SK-N-MC (cell line): ENCODE measurements at regions not wholly inside any gene's neighbourhood (a gene's known extent, or its start where the extent isn't known, plus 50 kb on each side); places are given as distances from the start of the nearest gene placed in this dataset.

Experiments
- DNase-seq: peaks from one replicate; pipeline ENCODE4 v3.0.0-alpha.2; 2011; ENCODE audit warnings: low read depth, low spot score
- H3K27ac ChIP-seq: fragments of 200-600 bp; sonication (generic); 2 replicates; pipeline ENCODE4 v1.5.1; 2016; ENCODE audit warnings: mixed run types
- H3K36me3 ChIP-seq: fragments of 200-600 bp; sonication (generic); 2 replicates; pipeline ENCODE4 v1.6.1; 2017; ENCODE audit warnings: antibody characterized with exemption, low read length, mixed read lengths; ENCODE audit not compliant: insufficient read depth
- H3K4me3 ChIP-seq: fragments of 200-600 bp; sonication (generic); 2 replicates; pipeline ENCODE4 v1.5.1; 2016
- H3K9ac ChIP-seq: fragments of 200-600 bp; sonication (generic); 2 replicates; pipeline ENCODE4 v1.8.0; 2017; ENCODE audit warnings: mixed run types, mixed read lengths; ENCODE audit not compliant: insufficient read length
- H3K9me3 ChIP-seq: fragments of 200-600 bp; sonication (generic); 2 replicates; pipeline ENCODE4 v1.6.1; 2017; ENCODE audit warnings: low read depth, mild to moderate bottlenecking, antibody characterized with exemption, low read length, moderate library complexity, mixed read lengths
- EZH2 ChIP-seq: fragments of 200-600 bp; sonication (generic); IDR thresholded peaks from one replicate; pipeline ENCODE4 v1.6.1; 2017; ENCODE audit warnings: antibody characterized with exemption
- FOXP2 ChIP-seq: optimal IDR thresholded peaks from 2 replicates; pipeline ENCODE3; 2011; ENCODE audit warnings: mild to moderate bottlenecking, moderate library complexity; ENCODE audit not compliant: insufficient read depth; ENCODE audit errors: extremely low read length, control extremely low read depth
- POLR2AphosphoS5 ChIP-seq: IDR thresholded peaks from 2 replicates; pipeline ENCODE4 v1.6.1; 2012; ENCODE audit warnings: mild to moderate bottlenecking, low read depth, low read length, borderline replicate concordance

GRCh38 chr4:57544811-57545654 is 434.8 kb upstream of the IGFBP7 start:
- Histone ChIP-seq H3K9me3 (no peaks in the 10 kb centered on the region), H3K36me3 (no peaks in the 10 kb centered on the region), H3K27ac (no peak overlapping the region), H3K4me3 (no peak overlapping the region), H3K9ac (no peak overlapping the region)
- TF ChIP-seq FOXP2 (no peak), EZH2 (no peak), POLR2AphosphoS5 (no peak)
- DNase-seq: no peak

DNA sequence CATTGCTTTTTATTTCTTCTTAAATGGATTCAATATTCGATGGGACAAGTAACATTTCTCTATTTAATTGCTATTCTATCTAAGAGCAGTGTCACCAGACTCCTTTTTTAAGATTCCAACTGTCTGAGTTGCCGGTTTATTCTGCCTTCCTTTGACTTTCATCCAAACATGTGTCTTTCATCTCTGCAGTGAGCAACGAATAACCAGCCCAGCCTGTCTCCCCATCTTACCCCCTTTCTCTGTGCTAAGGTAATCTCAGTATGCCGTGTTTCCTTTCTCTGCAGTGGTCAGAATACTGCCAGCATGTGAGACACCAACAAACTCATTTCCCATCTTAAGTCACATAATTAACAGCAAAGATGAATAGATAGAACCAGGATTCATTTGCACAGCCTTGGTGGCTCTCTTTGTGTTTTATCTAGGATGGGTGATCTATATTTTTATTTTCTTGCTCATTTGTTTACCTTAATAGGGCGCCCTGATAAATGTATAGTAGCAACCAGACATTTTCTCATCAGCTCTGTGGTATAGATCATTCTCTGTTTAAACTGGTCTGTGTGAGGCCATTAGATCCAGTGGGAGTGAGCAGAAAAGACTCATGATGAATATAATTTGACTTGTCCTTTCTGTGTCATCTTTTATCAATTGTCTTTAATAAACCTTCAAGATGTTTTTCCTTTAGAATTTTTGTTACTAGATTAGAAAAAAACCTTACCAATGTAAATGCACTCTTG is 394.8 kb upstream of the IGFBP7 start:
- no peaks in the 10 kb centered on the region for H3K9me3 ChIP-seq
- no peak overlapping the region for H3K4me3 ChIP-seq
- no peaks in the 10 kb centered on the region for H3K36me3 ChIP-seq
- no peak overlapping the region for H3K27ac ChIP-seq
- no peak overlapping the region for H3K9ac ChIP-seq
- TF ChIP-seq FOXP2: no peak
- TF ChIP-seq POLR2AphosphoS5: no peak
- TF ChIP-seq EZH2: no peak
- no peak for DNase-seq

DNA sequence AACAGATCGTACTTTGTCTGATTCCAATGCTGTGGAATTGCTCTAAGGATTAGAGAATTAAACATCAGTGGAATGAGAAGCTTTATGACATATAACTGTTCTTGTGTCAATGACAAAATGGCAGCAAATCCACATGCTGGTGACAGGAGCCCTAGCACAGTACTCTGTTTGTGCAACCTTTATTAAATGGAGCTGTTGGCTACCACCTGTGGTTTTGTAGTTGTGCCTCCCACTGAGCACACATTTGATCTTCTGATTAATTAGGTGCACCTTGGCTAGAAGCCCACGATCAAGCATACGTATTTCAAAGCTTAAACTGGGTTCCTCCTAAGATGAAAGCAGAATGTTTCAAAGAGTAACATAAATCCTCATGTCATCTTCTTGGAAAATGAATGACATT is 394.0 kb upstream of the IGFBP7 start:
- Histone ChIP-seq H3K27ac (no peak overlapping the region), H3K9me3 (no peaks in the 10 kb centered on the region), H3K4me3 (no peak overlapping the region), H3K9ac (no peak overlapping the region), H3K36me3 (no peaks in the 10 kb centered on the region)
- TF ChIP-seq FOXP2 (no peak), EZH2 (no peak), POLR2AphosphoS5 (no peak)
- DNase-seq: no peak

DNA sequence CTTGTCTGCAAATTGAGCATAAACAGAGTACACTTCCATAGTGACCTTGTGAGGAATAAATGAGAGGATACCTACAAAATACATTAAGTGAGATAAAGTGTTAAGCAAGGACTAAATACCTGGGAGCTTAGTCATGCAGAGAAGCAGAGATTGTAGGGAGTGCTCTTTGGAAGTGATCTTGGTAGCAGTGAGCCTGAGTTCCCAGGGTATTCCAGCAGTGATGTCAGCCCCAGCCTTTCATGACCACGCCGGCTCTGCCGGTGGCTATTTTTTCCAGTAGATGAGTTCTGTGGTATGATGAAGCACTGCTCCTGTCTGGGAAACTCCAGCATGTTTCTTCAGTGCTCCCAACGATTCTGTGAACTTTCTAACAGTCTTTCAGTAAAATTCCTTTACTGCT is 391.5 kb upstream of the IGFBP7 start:
- H3K9ac ChIP-seq: no peak overlapping the region
- DNase-seq: no peak
- no peak overlapping the region for H3K27ac ChIP-seq
- no peaks in the 10 kb centered on the region for H3K36me3 ChIP-seq
- TF ChIP-seq EZH2 (no peak), POLR2AphosphoS5 (no peak), FOXP2 (no peak)
- H3K9me3 ChIP-seq: no peaks in the 10 kb centered on the region
- no peak overlapping the region for H3K4me3 ChIP-seq

GRCh38 chr4:57499786-57500185 is 389.6 kb upstream of the IGFBP7 start:
- H3K36me3 ChIP-seq: no peaks in the 10 kb centered on the region
- no peaks in the 10 kb centered on the region for H3K9me3 ChIP-seq
- H3K9ac ChIP-seq: no peak overlapping the region
- no peak overlapping the region for H3K27ac ChIP-seq
- no peak overlapping the region for H3K4me3 ChIP-seq
- no peak for TF ChIP-seq POLR2AphosphoS5
- TF ChIP-seq EZH2: no peak
- TF ChIP-seq FOXP2: no peak
- no peak for DNase-seq

DNA sequence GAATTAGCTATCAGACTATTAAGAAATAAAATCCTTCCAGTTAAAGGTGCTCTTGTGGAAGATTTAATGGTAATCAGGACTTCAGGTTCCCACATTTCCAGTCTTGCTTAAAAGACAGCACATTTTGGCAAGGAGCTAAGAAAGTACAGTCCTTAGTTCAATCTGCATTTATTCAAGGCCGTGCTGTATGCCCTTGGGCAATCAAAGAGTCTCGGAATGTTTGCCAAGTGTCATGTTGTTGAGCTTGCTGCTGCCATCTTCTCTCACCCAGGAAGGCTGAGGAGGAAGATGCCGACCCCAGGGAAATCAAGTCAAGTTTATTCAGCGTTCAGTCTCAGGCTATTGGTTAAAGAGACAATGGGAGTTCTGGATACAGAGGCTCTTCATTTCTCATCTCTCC is 388.1 kb upstream of the IGFBP7 start:
- Histone ChIP-seq H3K9me3 (no peaks in the 10 kb centered on the region), H3K27ac (no peak overlapping the region), H3K9ac (no peak overlapping the region), H3K36me3 (no peaks in the 10 kb centered on the region), H3K4me3 (no peak overlapping the region)
- no peak for DNase-seq
- no peak for TF ChIP-seq EZH2
- no peak for TF ChIP-seq POLR2AphosphoS5
- TF ChIP-seq FOXP2: no peak

- H3K9me3 ChIP-seq: no peaks in the 10 kb centered on the region
- H3K9ac ChIP-seq: no peak overlapping the region
- TF ChIP-seq EZH2 (no peak), FOXP2 (no peak), POLR2AphosphoS5 (no peak)
- H3K4me3 ChIP-seq: no peak overlapping the region
- no peak overlapping the region for H3K27ac ChIP-seq
- DNase-seq: no peak
- H3K36me3 ChIP-seq: no peaks in the 10 kb centered on the region
Measured at GRCh38 chr4:57496697-57497471, 386.7 kb upstream of the IGFBP7 start.

DNA sequence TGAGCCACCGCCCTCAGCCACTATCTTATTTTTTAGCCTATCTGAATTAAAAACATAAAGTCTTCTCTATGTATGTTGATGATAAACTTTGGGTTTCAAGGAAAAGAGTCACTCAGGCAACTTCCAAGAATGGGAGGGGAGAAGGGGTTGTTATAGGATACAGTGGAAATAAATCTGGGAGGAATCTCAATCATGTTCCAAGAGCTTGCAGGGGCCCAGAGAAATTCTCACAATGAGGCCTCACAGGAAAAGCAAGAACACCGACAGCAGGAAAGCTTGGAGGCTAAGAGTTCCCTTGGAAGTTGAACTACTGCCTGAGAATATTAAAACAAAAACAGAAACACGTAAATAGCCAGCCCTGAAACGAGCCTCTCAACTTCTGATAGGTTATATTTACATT is 384.6 kb upstream of the IGFBP7 start:
- DNase-seq: no peak
- Histone ChIP-seq H3K27ac (no peak overlapping the region), H3K9ac (no peak overlapping the region), H3K36me3 (no peaks in the 10 kb centered on the region), H3K9me3 (no peaks in the 10 kb centered on the region), H3K4me3 (no peak overlapping the region)
- no peak for TF ChIP-seq FOXP2
- TF ChIP-seq EZH2: no peak
- no peak for TF ChIP-seq POLR2AphosphoS5
